Osteocyte (in vitro differentiated cells): ENCODE measurements at regions not wholly inside any gene's neighbourhood (a gene's known extent, or its start where the extent isn't known, plus 50 kb on each side); places are given as distances from the start of the nearest gene placed in this dataset.

Experiments
- DNase-seq: peaks from one replicate; pipeline ENCODE4 v3.0.0; 2021; ENCODE audit warnings: mixed read lengths; ENCODE audit not compliant: unreplicated experiment; ENCODE audit errors: extremely low spot score
- H3K27ac Mint-ChIP-seq: one replicate; pipeline ENCODE4 v1.8.0; 2021; ENCODE audit warnings: mild to moderate bottlenecking, mixed read lengths; ENCODE audit not compliant: unreplicated experiment
- H3K27me3 Mint-ChIP-seq: one replicate; pipeline ENCODE4 v1.8.0; 2021; ENCODE audit warnings: mixed read lengths; ENCODE audit not compliant: unreplicated experiment
- H3K36me3 Mint-ChIP-seq: one replicate; pipeline ENCODE4 v1.8.0; 2021; ENCODE audit warnings: mixed read lengths; ENCODE audit not compliant: unreplicated experiment
- H3K4me1 Mint-ChIP-seq: one replicate; pipeline ENCODE4 v1.8.0; 2021; ENCODE audit warnings: mixed read lengths; ENCODE audit not compliant: unreplicated experiment
- H3K4me3 Mint-ChIP-seq: one replicate; pipeline ENCODE4 v1.8.0; 2021; ENCODE audit warnings: mild to moderate bottlenecking, moderate library complexity, mixed read lengths; ENCODE audit not compliant: unreplicated experiment
- H3K9me3 Mint-ChIP-seq: one replicate; pipeline ENCODE4 v1.8.0; 2021; ENCODE audit warnings: mixed read lengths; ENCODE audit not compliant: unreplicated experiment
- TF ChIP-seq, protein P1 (sequence below): fragments of 200-600 bp; sonication (generic); IDR thresholded peaks from 2 replicates; pipeline ENCODE4 v1.5.0; 2021; ENCODE audit warnings: antibody characterized with exemption, mild to moderate bottlenecking, moderate library complexity

DNA sequence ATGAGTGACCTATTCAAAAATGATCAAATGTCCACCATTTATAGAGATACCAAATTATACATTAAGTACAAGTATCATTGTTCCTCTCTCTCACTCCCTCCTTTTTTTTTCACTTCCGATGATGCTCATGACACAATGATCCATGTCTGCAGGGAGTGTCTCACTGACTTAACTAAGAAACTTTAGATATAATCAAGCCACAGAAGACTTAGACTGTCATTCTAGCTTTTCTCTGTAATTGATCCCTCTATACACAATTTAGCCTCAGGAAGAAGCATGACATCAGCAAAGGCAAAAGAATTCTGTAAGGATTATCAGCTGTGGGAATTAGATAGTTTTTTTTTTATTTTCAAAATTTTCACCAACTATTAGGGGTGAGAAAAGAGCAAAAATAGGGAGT is 734.9 kb upstream of the PCDH9 start:
- no peaks in the 10 kb centered on the region for H3K4me1 Mint-ChIP-seq
- no peak overlapping the region for H3K4me3 Mint-ChIP-seq
- no peaks in the 10 kb centered on the region for H3K9me3 Mint-ChIP-seq
- TF ChIP-seq, protein P1, sequence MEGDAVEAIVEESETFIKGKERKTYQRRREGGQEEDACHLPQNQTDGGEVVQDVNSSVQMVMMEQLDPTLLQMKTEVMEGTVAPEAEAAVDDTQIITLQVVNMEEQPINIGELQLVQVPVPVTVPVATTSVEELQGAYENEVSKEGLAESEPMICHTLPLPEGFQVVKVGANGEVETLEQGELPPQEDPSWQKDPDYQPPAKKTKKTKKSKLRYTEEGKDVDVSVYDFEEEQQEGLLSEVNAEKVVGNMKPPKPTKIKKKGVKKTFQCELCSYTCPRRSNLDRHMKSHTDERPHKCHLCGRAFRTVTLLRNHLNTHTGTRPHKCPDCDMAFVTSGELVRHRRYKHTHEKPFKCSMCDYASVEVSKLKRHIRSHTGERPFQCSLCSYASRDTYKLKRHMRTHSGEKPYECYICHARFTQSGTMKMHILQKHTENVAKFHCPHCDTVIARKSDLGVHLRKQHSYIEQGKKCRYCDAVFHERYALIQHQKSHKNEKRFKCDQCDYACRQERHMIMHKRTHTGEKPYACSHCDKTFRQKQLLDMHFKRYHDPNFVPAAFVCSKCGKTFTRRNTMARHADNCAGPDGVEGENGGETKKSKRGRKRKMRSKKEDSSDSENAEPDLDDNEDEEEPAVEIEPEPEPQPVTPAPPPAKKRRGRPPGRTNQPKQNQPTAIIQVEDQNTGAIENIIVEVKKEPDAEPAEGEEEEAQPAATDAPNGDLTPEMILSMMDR, result no peak
- no peaks in the 10 kb centered on the region for H3K27me3 Mint-ChIP-seq
- no peaks in the 10 kb centered on the region for H3K36me3 Mint-ChIP-seq
- no peak overlapping the region for H3K27ac Mint-ChIP-seq
- DNase-seq, result no peak

DNA sequence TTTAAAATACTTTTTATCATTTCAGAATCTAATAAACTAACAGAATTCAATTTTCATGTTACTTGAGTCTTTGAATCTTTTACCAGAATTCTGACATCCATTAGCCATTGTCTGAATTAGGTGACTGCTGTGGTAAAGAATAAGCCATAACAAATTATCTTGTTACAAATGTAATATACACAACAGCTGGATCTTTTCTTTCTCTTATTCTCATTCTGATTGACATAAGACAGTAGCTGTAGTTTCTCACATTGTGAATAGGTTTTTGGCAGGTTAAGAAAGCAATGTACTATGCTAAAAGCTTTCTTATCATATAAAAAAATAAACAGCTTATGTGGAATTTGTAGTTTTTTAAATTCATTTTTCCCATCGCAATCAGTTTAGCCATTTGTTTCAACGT is 734.0 kb upstream of the PCDH9 start:
- no peaks in the 10 kb centered on the region for H3K4me1 Mint-ChIP-seq
- no peak overlapping the region for H3K27ac Mint-ChIP-seq
- no peaks in the 10 kb centered on the region for H3K36me3 Mint-ChIP-seq
- no peaks in the 10 kb centered on the region for H3K27me3 Mint-ChIP-seq
- H3K4me3 Mint-ChIP-seq, result no peak overlapping the region
- no peak for DNase-seq
- no peaks in the 10 kb centered on the region for H3K9me3 Mint-ChIP-seq
- TF ChIP-seq, protein P1, result no peak

DNA sequence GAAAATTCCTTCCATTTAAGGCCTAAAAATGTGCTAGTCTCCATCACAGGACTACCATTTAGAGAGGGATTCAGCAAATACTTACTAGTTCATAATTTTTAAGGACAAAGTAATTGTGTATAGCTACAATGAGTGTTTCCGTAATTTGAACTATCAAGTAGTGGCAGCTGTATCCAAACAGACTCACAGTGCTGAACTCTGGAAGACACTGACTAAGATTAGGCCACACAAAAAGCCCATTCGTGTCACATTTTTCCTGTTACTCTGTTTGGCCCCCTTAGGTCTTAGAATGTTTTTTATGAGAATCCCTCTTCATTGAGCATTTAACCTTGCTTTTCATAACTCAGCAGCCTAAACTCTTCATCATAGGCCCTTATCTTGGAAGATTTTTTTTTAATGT is 731.2 kb upstream of the PCDH9 start:
- TF ChIP-seq, protein P1, result no peak
- Mint-ChIP-seq H3K4me3 (no peak overlapping the region), H3K27ac (no peak overlapping the region), H3K36me3 (no peaks in the 10 kb centered on the region), H3K27me3 (no peaks in the 10 kb centered on the region), H3K4me1 (no peaks in the 10 kb centered on the region), H3K9me3 (no peaks in the 10 kb centered on the region)
- DNase-seq, result no peak

DNA sequence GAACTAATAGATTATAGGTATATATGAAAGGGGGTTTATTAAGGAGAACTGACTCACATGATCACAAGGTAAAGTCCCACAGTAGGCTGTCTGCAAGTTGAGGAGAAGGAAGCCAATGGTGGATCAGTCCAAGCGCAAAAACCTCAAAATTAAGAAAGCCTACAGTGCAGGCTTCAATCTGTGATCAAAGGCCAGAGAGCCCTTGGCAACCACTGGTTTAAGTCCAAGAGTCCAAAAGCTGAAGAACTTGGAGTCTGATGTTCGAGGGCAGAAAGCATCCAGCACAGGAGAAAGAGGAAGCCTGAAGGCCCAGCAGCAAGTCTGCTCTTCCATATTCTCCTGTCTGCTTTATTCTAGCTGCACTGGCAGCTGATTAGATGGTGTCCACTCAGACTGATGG is 721.3 kb upstream of the PCDH9 start:
- Mint-ChIP-seq H3K27me3 (no peaks in the 10 kb centered on the region), H3K9me3 (peaks cover 6% of the 10 kb centered on the region), H3K27ac (no peak overlapping the region), H3K4me1 (no peaks in the 10 kb centered on the region), H3K4me3 (no peak overlapping the region), H3K36me3 (no peaks in the 10 kb centered on the region)
- DNase-seq, result no peak
- TF ChIP-seq, protein P1, result no peak

DNA sequence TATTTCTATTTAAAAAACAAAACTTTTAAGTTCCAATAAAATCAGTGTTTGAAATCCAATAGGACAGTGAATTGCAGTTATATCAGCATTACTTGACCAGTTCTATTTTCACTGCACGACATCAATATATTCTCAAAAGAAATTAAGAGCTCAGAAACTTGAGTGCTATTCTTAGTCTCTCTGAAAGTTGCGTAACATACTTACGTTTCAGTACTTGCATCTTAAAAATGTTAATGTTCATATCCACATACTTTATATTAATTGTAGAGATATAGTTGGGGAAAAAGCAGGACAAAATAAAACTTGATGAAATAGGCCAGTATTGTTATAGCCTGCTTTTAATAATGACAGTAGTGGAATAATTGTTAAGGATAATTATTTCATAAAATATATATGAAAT is 720.5 kb upstream of the PCDH9 start:
- Mint-ChIP-seq H3K9me3 (peaks cover under 1% of the 10 kb centered on the region), H3K36me3 (no peaks in the 10 kb centered on the region), H3K27me3 (no peaks in the 10 kb centered on the region), H3K4me1 (no peaks in the 10 kb centered on the region), H3K27ac (no peak overlapping the region), H3K4me3 (no peak overlapping the region)
- DNase-seq, result no peak
- TF ChIP-seq, protein P1, result no peak
